Inferior parietal cortex (tissue), 1 donor: ENCODE measurements at regions not wholly inside any gene's neighbourhood (a gene's known extent, or its start where the extent isn't known, plus 50 kb on each side); places are given as distances from the start of the nearest gene placed in this dataset.
A peak's percentile ranks its signal among the peaks of the same experiment; 100 is the strongest.

Experiments used
- DNase-seq: peaks from one replicate; pipeline ENCODE4 v3.0.0-alpha.2; 2016; ENCODE audit errors: extremely low spot score

DNA sequence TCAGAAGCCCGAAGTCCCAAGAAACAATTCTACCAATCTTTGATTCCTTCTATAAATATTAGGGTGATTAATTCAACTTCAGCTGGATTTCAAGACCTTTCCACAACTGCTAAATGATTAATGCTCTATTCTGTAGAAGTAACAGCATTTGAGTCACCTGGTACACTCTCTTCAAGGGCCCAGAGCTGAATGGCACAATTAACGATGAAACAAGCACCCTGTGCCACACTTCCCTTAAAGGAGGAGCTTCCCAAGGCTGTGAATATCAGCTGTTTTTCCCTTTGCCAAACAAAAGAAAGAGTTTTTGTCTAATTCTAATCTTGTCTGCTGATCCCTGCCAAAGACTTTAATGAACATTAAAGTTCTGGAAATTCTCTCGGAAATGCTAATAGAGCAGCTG lies 56.0 kb downstream of the BOD1L2 start:
- DNase-seq, result no peak

DNA sequence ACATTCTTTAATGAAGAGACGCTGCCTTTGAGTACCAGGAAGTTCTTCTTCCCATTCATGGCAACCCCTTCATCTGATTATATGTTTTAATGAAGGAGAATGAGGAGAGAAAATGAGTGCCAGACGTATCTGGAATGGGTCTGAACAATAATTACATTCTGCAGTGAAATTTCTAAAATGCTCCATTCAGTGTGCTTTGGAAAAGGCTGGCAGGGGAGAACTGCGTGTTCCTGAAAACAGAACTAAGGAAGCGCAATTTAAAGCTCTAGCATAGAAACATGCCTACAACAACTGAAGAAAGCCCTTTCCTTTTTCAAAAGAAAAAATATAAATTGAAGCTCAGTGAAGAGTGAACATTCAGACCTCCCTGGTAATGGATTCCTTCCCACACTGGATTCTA lies 58.8 kb downstream of the BOD1L2 start:
- peak; percentile 40 for DNase-seq

DNA sequence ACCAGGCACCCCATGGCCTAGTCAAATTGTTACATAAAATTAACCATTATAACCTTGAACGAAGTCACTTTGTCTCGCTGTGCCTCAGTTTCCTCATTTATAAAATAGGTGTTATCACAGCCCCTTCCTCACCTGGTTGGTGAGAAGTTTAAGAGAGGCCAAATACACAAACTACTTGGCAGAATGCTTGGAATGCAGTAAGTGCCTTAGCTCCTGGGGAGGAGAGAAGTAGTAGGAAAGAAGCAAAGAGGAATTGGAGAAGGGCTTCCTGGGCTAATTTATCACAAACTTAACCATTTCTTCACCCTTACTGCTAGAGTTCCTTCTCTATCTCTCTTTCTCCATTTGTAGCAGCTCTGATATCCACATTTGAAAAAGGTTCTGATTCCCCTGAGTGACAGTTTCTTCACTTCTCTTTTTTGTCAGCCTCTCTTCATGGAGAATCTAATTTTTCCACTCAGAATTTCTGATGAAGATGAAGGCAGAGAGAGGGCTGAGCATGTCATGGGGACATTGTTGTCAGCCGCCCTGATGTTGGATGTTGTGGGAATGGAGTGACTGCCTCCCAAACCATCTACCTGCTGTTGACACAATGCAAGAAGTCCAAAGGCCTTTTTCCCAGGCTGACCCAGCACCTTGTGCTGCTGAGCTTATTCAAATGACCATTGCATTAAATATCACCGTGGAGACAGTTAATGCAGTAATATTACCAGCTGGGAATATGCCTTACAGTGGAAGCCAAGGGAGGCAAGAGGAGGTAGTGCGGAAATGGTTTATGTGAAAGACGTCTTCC lies 60.4 kb downstream of the BOD1L2 start:
- no peak for DNase-seq

DNA sequence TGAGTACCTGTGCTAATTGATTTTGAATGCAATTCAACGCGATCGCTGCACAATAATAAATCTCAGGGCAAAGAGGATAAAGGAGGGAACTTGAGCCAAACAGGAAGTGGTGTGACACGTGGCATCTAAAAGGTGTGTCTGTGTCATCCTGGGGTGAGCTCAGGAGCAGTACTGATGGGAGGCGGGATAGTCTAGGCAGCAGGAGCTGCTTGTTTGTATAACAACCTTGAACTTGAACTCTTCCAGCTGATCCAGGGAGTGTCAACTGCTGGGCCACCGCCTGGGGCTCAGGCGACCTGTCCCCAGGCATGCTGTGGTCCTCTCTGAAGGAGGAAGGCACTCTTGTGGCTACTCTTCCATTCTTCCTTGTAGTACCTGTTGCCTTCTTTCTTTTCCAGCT lies 61.2 kb downstream of the BOD1L2 start:
- no peak for DNase-seq

DNA sequence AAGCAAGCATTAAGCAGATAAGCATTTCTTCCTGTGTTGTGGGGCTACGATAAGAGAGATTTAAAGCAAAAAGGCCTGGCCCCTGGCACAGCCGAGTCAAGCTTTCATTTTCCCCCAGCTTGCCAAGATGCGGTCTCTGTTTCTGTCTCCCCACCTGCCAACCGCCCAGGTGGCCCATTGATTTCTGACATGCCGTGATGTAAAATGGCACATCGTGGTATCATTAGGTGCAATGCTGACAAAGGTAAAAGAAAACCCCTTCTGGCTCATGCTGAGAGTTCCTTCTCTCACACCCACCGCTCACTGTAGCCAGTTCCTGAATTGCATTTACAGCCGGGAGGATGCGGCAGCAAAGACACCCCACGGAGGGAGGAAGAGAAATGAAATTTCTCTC lies 62.8 kb downstream of the BOD1L2 start:
- no peak for DNase-seq

DNA sequence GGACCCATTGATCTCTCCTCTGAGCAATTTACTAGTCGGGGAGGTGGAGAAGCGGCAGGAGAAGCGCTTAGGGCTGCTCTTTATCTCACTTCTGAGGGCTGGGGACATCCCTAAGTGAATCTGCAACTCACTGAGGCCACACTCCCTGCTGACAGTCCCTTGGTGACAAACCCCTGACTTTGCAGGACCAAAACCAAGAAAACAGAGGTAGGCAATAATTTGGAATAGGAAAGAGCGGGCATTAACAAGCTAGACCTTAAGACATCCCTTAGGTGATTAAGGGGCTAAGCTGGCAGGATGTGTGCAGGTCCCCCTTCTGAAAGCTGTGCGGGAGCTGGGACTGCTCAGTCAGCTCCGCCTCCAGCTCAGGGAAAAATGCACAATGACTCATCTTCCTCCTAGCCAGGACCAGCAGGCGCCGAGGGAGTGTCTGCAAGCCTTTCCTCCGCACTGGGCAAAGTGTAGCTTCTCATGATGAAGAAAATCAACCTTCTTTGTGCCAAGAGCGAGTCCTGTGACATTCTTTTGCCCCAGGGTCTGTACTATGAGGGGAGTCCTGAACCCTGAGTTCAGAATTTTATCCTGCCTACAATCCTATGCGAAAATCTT lies 63.3 kb downstream of the BOD1L2 start:
- peak; percentile 44 for DNase-seq

DNA sequence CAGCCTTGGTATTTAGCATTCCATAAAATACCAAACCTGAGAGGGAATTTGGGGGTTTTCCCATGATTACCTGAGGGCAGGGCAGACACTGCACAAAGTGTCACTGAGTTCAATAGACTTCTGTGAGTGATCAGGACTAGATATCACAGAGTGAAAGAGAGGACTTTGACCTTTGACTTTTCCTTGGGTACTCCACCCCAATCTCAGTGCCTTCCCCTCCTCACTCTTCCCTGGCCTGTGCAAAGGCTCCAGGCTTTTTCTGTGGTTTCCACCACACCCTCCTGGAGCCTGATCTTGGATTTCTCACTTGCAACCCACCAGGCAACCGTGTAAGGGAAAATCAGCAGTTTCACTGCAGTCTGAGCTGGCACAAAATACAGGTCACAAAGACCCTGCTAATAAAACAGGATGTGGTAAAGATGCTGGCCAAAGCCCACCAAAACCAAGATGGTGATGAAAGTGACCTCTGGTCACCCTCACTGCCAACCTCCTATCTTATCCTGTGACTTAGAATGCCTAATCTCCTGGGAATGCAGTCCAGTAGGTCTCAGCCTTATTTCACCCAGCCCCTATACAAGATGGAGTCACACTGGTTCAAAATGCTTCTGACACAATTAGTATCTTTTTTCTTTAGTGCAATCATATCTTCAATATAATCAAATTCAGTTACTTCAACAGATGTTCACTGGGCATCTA lies 64.0 kb downstream of the BOD1L2 start:
- no peak for DNase-seq

DNA sequence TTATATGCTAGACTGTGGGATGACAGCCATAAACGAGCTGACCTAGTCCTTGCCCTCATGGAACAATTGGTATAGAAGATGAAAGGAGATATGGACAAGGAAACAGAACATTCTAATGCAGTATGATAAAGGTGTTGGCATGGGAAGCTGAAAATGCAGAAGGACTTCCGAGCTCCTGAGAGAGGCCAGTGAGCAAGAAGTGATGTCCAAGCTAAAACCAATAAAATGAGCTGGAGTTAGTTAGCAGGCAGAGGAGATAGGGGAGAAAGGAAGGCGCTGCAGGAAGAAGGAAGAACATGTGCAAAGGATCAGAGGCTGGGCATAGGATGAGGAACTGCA lies 64.5 kb downstream of the BOD1L2 start:
- DNase-seq, result no peak

DNA sequence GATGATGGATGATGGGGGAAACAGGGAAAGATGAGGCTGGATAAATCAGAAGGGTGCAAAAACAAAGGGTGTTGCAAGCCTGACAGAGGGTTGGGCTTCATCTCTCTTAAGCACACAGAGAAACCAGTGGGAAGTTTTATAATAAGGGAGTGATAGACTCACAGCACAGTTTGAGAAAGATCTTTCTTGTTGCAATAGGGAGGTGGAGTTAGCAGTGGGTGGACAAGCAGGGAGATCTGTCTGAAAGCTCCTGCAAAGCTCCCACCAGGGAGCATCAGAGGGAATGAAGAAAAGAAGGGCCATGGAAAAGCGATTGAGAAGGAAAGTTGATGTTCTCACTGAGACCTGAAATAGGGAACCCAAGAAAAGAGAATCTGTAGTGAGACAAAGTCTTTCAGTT lies 64.9 kb downstream of the BOD1L2 start:
- DNase-seq, result no peak

DNA sequence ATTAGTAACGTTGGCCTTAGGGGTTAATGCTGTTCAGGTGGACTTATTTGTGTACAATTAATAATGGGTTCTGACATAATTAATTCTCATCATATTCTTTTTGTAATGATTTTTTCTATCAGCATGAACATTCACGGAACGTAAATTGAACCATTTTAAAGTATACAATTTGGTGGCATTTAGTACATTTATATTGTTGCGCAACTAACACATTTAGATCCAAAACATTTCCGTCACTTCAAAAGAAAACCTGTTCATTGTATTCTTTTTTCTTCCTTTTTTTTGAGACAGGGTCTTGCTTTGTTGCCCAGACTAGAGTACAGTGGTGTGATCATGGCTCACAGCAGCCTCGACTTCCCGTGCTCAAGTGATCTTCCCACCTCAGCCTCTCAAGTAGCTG lies 65.8 kb downstream of the BOD1L2 start:
- no peak for DNase-seq

DNA sequence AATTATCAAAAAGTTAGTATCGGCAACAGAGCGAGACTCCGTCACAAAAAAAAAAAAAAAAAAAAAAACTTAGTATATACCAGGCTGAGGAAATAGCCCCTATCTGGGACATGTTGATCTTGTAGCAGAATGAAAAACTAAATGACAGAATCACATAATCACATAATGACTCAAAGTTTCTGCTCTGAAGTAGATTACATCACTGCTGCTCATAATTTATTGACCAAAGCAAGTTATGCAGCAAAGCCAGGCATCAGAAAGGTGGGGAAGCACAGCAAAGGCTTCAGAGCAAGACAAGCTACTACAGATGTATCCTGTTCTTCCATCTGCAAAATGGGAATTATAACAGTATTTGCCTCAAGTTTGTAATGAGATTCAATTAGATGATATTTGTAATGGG lies 68.1 kb downstream of the BOD1L2 start:
- DNase-seq, result no peak

DNA sequence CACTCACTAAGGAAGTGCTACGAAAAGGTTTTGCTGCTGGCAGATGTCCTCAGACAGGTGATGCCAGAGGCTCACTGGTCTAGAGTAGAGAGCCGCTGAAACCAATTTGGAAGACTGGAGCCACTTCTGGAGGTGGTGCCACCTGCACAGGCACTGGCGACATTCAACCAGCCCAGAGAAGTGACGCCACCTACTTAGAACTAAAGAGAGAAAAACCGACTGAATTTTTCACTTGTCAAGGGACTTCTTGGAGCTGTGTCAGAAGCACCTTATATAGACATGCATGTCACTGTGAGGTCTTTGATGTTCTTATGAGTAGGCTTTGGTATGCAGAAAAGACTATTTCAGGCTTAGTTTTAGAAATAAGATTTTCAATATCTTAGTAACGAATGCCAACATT lies 71.4 kb downstream of the BOD1L2 start:
- no peak for DNase-seq

DNA sequence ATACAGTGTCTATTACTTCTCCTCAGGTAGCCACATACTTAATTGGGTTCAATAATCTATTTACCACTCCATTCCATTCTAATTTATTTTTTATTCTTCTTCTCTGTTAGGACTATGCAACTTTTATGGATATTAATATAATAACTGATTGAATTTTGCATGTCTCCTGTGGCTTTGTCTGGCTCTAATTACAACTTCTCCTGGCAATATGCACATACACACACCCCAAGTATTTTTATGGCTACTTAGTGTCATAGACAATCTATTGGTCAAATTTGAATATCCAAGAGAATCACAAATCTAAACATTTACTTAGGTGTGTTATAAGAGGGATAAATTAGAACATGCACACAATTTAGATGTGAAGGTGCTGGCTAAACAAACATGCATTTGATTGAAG lies 73.1 kb downstream of the BOD1L2 start:
- no peak for DNase-seq

DNA sequence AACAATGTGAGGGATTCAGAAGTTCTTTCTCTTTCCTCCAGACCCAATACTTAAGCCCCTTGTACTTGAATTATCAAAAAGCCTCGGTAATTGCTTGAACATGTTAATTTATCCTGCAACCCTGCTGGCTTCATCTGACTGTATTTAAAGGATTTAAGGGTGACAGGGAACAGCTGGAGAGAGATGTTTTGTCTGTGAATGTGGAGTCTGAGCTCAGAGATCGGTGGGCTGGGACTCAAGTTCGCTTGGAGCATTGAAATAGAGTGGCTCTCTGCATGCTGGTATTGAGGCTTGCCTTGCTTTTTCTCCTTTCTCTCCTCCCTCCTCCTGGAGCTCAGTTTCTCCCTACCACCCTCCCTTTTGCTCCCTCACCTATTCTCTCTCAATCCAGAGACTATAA lies 73.6 kb downstream of the BOD1L2 start:
- DNase-seq, result no peak

DNA sequence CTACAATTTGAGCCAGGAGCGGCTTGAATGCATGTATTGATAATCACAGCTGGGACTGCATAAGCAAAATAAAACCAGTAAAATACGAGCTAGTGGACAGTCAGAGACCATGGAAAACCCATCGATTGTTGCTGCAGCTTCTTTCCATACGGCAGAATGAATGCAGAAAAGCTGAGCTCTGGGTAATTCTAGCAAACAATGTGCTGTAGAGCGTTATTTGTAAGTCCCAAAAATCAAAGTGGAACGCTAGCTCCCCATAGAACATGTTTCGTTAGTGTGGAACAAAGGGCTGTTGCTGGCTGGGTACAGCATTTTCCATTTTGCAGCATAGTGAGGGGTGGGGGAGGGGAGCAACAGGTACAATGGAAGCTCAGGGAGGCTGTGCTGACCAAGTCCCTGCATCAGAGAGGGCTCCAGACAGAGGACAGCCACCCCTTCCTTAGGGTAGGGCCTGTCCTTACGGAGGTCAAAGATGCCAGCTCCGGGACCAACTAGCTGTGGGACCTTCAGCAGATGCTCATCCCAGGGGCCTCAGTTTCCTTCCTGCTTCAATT lies 74.1 kb downstream of the BOD1L2 start:
- DNase-seq, result no peak

DNA sequence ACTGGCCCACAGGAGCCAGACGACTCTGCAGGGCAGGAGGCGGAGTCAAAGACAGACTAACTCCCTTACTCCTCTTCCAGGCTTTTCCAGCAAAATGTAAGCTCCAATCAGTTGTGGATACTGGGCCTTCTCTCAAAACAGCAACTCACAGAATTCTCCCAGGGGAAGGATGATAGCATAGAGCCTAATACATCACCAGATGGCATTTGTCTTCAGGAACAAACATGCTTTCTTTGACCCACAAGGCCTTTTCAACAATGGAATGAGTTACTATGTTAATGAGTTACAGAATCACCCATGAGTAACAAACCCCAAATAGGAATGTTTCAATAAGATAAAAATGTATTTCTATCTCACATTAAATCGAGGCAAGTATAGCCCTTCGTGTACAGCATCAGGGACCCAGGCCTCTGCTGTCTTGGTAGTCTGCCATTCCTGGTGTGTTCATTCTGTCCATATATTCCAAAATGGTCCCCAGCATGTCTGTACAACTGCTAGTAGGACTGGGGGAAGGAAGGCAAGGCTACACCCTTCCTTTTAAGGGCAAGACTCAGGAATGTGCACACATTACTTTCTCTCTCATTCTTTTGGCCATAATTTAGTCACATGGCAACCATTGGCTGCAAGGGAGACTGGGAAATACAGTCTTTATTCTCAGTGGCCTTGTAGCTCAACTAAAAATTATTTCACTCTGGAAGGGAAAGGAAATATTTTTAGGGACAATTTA lies 76.4 kb downstream of the BOD1L2 start:
- no peak for DNase-seq

DNA sequence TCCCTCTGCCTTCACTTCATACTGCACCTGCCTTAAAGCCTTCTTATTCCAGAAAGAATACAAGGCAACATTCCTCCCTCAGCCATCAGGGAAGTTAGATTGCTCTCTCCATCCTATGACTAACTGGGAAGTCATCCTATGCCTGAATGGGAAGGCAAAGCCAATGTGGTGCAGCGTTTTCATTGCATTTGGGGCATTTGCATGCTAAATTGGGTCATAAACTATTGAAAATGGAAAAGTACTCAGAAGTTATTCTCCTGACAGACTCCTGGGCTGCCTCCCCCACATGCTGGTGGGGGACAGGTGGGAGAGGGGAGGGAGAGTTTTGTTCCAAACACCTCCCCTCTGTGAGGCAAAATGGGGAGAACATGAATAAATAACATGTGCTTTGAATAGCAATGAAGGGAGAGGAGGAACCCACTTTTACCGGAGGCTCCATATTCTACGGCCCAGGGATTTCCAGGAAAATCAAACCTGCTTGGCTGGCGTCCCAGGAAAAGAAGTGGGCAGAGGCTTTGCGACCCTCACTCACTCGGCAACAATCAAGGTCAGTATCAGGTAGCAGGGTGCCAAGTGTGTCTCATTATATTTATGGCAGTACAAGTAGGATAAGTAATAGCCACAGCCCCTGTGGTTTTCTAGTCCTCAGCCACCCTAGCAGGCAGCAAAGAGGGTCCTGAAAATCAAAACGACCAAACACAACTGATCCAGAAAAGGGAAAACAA lies 84.1 kb downstream of the BOD1L2 start:
- no peak for DNase-seq

DNA sequence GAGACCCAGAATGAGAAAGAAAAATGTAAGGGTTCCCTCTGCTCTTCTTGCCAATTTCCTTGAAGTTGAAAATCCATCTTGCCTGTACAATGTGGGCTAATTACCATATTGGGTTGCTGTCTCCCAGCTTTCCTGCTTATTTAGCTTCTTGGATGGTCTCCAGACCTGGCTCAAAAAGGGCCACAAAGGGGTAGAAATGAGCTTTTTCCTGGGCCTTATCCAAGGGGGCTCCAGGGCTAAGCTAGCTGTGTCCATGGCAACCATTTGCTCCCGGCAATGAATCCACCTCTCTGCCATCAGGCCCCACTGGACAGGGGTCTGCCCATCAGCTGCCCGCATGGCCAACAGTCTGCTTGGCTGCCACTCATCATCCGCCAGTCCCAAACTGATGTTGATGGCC lies 85.0 kb downstream of the BOD1L2 start:
- no peak for DNase-seq

DNA sequence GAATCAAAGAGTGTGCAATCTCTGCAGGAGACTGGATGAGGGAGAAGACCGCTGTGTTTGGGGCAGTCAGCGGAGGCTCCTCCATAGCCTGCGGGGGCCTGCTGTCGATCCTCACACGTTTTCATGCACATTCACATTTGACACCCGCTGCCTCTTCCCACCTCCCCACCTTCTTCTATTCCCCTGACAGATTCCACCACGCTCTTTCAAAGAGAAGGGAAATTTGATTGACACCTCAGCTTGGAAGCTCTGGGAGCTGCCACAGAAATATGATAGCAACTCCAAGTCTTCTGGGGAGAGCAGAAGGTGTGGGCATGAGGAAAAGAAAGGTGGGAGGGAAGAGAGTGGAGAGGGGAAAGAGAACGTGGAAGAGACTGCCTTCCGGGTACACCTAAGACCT lies 87.5 kb downstream of the BOD1L2 start:
- DNase-seq, result no peak

DNA sequence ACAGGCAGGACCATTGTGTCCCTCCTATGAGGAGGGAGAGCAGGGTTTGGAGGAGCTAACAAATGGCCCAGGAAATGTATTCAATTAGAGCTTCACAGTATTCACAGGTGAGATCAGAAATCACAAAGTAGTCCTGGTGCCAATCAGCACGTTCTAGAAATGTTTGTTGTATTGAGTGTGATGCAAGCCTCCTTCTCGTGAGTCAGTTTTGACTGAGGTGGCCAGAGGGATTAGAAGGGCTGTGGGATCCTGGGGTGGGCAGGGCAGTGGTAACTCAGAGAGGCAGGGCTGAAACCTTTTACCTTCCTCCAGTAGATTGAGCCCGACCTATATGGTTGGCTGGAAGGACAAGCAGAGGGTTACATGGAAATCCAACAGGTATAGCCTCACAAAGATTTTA lies 95.0 kb downstream of the BOD1L2 start:
- no peak for DNase-seq

DNA sequence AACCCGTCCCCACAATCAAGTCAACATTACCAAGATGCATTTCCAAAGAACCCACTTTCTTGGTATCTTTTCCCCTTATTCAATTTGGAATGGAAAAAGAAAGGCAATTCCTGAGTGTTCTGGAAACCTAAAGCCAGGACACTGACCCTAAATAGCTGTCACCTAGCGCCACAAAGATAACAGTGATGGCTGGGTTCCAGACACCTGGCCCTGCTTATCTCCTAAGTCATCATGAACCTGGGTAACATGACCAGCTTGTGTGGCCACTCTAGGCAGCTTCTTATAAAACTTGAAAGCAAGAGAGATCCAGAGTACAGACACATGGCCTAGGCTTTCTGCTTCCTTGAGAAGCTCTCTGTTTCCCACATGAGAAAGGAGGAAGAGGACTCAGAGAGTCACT lies 95.4 kb downstream of the BOD1L2 start:
- DNase-seq, result no peak
